TTC549 (cell line): ENCODE measurements at regions not wholly inside any gene's neighbourhood (a gene's known extent, or its start where the extent isn't known, plus 50 kb on each side); places are given as distances from the start of the nearest gene placed in this dataset.

ENCODE experiments used
- FAIRE-seq: peaks from 2 replicates; lab custom pipeline; 2012; peaks lifted over from hg19 to GRCh38; lab: Jason Lieb, UNC

- no peak for FAIRE-seq
Observed at GRCh38 chr13:106382534-106382933, 152.9 kb downstream of the EFNB2 start.

GRCh38 chr13:106381091-106381490 is 154.4 kb downstream of the EFNB2 start:
- FAIRE-seq, result no peak

- FAIRE-seq, result no peak
Observed at GRCh38 chr13:106377931-106378662, 157.4 kb downstream of the EFNB2 start.

- no peak for FAIRE-seq
Observed at GRCh38 chr13:106377341-106377740, 158.1 kb downstream of the EFNB2 start.

- no peak for FAIRE-seq
Observed at GRCh38 chr13:106376401-106377112, 158.9 kb downstream of the EFNB2 start.

GRCh38 chr13:106375085-106375484 is 160.4 kb downstream of the EFNB2 start:
- no peak for FAIRE-seq

GRCh38 chr13:106374631-106375030 is 160.8 kb downstream of the EFNB2 start:
- no peak for FAIRE-seq

- FAIRE-seq, result no peak
Observed at GRCh38 chr13:106373989-106374572, 161.4 kb downstream of the EFNB2 start.

- FAIRE-seq, result no peak
Observed at GRCh38 chr13:106373304-106373988, 162.0 kb downstream of the EFNB2 start.

GRCh38 chr13:106372199-106373155 is 163.0 kb downstream of the EFNB2 start:
- FAIRE-seq, result no peak

GRCh38 chr13:106371024-106371423 is 164.4 kb downstream of the EFNB2 start:
- no peak for FAIRE-seq

- no peak for FAIRE-seq
Observed at GRCh38 chr13:106369858-106370257, 165.6 kb downstream of the EFNB2 start.

- FAIRE-seq, result no peak
Observed at GRCh38 chr13:106369091-106369490, 166.4 kb downstream of the EFNB2 start.

GRCh38 chr13:106367361-106367971 is 168.0 kb downstream of the EFNB2 start:
- FAIRE-seq, result no peak

- FAIRE-seq, result no peak
Observed at GRCh38 chr13:106362707-106363106, 172.8 kb downstream of the EFNB2 start.

GRCh38 chr13:106361621-106362020 is 173.8 kb downstream of the EFNB2 start:
- no peak for FAIRE-seq

- FAIRE-seq, result no peak
Observed at GRCh38 chr13:106357198-106357597, 178.3 kb downstream of the EFNB2 start.

GRCh38 chr13:106355866-106356265 is 179.6 kb downstream of the EFNB2 start:
- no peak for FAIRE-seq

- no peak for FAIRE-seq
Observed at GRCh38 chr13:106354961-106355360, 180.5 kb downstream of the EFNB2 start.

- no peak for FAIRE-seq
Observed at GRCh38 chr13:106352850-106353249, 182.6 kb downstream of the EFNB2 start.

- no peak for FAIRE-seq
Observed at GRCh38 chr13:106351251-106351650, 184.2 kb downstream of the EFNB2 start.
